ENCODE measurements at regions not wholly inside any gene's neighbourhood (a gene's known extent, or its start where the extent isn't known, plus 50 kb on each side); places are given as distances from the start of the nearest gene placed in this dataset.

DNA sequence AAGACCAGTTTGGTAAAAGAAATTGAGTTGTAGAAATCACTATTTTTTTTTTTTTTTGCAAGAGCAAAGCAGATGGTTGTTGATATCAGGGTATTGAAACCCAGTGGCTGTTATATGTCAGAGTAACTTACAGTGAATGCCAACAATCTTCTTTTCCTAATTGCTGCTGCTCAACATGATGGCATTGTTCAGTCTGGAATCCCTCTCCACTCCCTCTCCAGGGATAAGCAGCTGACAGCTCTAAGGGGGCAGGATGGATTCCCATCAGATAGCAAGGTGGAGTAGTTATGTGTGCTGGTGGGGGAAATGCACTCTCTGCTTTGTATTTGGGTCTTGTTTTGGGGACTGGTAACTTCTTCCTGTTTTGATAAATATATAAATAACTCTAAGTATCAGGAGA is 200.0 kb downstream of the PIK3C3 start:
- no peak for TF ChIP-seq POLR2A (IDR thresholded peaks at IDR 0.05)
- TF ChIP-seq, protein P1, sequence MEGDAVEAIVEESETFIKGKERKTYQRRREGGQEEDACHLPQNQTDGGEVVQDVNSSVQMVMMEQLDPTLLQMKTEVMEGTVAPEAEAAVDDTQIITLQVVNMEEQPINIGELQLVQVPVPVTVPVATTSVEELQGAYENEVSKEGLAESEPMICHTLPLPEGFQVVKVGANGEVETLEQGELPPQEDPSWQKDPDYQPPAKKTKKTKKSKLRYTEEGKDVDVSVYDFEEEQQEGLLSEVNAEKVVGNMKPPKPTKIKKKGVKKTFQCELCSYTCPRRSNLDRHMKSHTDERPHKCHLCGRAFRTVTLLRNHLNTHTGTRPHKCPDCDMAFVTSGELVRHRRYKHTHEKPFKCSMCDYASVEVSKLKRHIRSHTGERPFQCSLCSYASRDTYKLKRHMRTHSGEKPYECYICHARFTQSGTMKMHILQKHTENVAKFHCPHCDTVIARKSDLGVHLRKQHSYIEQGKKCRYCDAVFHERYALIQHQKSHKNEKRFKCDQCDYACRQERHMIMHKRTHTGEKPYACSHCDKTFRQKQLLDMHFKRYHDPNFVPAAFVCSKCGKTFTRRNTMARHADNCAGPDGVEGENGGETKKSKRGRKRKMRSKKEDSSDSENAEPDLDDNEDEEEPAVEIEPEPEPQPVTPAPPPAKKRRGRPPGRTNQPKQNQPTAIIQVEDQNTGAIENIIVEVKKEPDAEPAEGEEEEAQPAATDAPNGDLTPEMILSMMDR (IDR thresholded peaks at IDR 0.05): no peak

Measured in testis (tissue), 2 donors.